Upper lobe of left lung (tissue), 6 donors: ENCODE measurements at regions not wholly inside any gene's neighbourhood (a gene's known extent, or its start where the extent isn't known, plus 50 kb on each side); places are given as distances from the start of the nearest gene placed in this dataset.

ENCODE experiments used
- ATAC-seq, 2 donors: fragments of 200-7000 bp; cut with Tn5 transposase; one replicate each; pipeline ENCODE4 v1.9.1; 2022; ENCODE audit warnings: mild to moderate bottlenecking in 2 of 2, moderate library complexity in 2 of 2; ENCODE audit not compliant: low FRiP score in 2 of 2
- DNase-seq, 2 donors: peaks; one replicate each; pipeline ENCODE4 v3.0.0-alpha.2; 2019 to 2020
- H3K27ac ChIP-seq, 4 donors: fragments of 200-600 bp; sonication (generic); one replicate each; pipeline ENCODE4 v1.5.1; 2016 to 2019
- H3K27me3 ChIP-seq, 4 donors: fragments of 200-600 bp; sonication (generic); one replicate each; pipeline ENCODE4 v1.5.1; 2017 to 2019
- H3K36me3 ChIP-seq, 4 donors: fragments of 200-600 bp; sonication (generic); one replicate each; pipeline ENCODE4 v1.5.1; 2016 to 2019
- H3K4me1 ChIP-seq, 4 donors: fragments of 200-600 bp; sonication (generic); one replicate each; pipeline ENCODE4 v1.5.1; 2018 to 2019
- H3K4me3 ChIP-seq, 4 donors: fragments of 200-600 bp; sonication (generic); one replicate each; pipeline ENCODE4 v1.5.1; 2017 to 2019; ENCODE audit warnings: mild to moderate bottlenecking in 2 of 4, moderate library complexity in 1 of 4
- H3K9me3 ChIP-seq, 4 donors: fragments of 200-600 bp; sonication (generic); one replicate each; pipeline ENCODE4 v1.5.1; 2018 to 2019
- CTCF ChIP-seq, 6 experiments: fragments of 450-650 bp in 4 of 6; fragments of 200-600 bp in 2 of 6; sonication (generic) in 2 of 6; IDR thresholded peaks; one replicate each; pipeline ENCODE4 v1.5.1; 2016 to 2019; ENCODE audit warnings: antibody characterized with exemption in 6 of 6
- EP300 ChIP-seq, 4 donors: sonication (generic); formaldehyde crosslinking; IDR thresholded peaks; one replicate each; pipeline ENCODE4 v1.5.1; 2017; ENCODE audit warnings: antibody characterized with exemption in 4 of 4, control low read depth in 2 of 4
- POLR2A ChIP-seq, 4 donors: fragments of 450-650 bp; IDR thresholded peaks; one replicate each; pipeline ENCODE4 v1.5.1; 2016 to 2017; ENCODE audit warnings: antibody characterized with exemption in 4 of 4, mild to moderate bottlenecking in 2 of 4
- POLR2AphosphoS5 ChIP-seq, 2 donors: sonication (generic); formaldehyde crosslinking; IDR thresholded peaks; one replicate each; pipeline ENCODE4 v1.5.1; 2017; ENCODE audit warnings: antibody characterized with exemption in 2 of 2
- WGBS, 2 donors: methylation state at CpG; one replicate each; pipeline ENCODE4 v1.1.5; 2017 to 2018; 5-methylcytosine and 5-hydroxymethylcytosine counted together
- donor health status: DM: no; HTN: no; CAD: no; lungs with moderate emphysema.
- donor health status: DM: no; HTN: yes; CAD: no; lungs with severe emphysema.

- no peak for ATAC-seq
- Histone ChIP-seq H3K4me3 (no peak overlapping the region), H3K9me3 (no peaks in the 10 kb centered on the region), H3K27ac (no peak overlapping the region), H3K27me3 (no peaks in the 10 kb centered on the region), H3K36me3 (peaks cover 0 to 2% (median 0%) of the 10 kb centered on the region in 4 donors), H3K4me1 (peaks cover 0 to 16% (median 2%) of the 10 kb centered on the region in 4 donors)
- no peak for DNase-seq
- WGBS, 2 donors: 74 to 78% methylated on average over 3 of the region's 3 CpGs
- TF ChIP-seq POLR2AphosphoS5 (IDR thresholded peaks at IDR 0.05) (no peak), EP300 (IDR thresholded peaks at IDR 0.05) (no peak), CTCF (IDR thresholded peaks at IDR 0.05) (no peak), POLR2A (IDR thresholded peaks at IDR 0.05) (no peak)
Observed at GRCh38 chr11:8740129-8740528, 57.5 kb downstream of the RPL27A start.

GRCh38 chr11:8744423-8744822, 61.8 kb downstream of the RPL27A start:
- Histone ChIP-seq H3K4me3 (no peak overlapping the region), H3K36me3 (peaks cover 0 to 16% (median 3%) of the 10 kb centered on the region in 4 donors), H3K9me3 (no peaks in the 10 kb centered on the region), H3K27me3 (no peaks in the 10 kb centered on the region), H3K27ac (no peak overlapping the region), H3K4me1 (peaks cover 0 to 5% (median 0%) of the 10 kb centered on the region in 4 donors)
- DNase-seq: no peak
- TF ChIP-seq EP300 (IDR thresholded peaks at IDR 0.05): no peak
- no peak for TF ChIP-seq CTCF (IDR thresholded peaks at IDR 0.05)
- no peak for TF ChIP-seq POLR2A (IDR thresholded peaks at IDR 0.05)
- no peak for TF ChIP-seq POLR2AphosphoS5 (IDR thresholded peaks at IDR 0.05)
- 93 to 100% methylated on average over 1 of the region's 1 CpG for WGBS, 2 donors
- no peak for ATAC-seq

GRCh38 chr11:8745431-8746253, 63.0 kb downstream of the RPL27A start:
- no peaks in the 10 kb centered on the region for H3K9me3 ChIP-seq
- H3K27ac ChIP-seq: no peak overlapping the region
- H3K36me3 ChIP-seq: peaks cover 0 to 19% (median 3%) of the 10 kb centered on the region in 4 donors
- ATAC-seq: no peak
- 89 to 92% methylated on average over 6 of the region's 6 CpGs for WGBS, 2 donors
- no peak overlapping the region for H3K4me3 ChIP-seq
- TF ChIP-seq EP300 (IDR thresholded peaks at IDR 0.05): no peak
- TF ChIP-seq CTCF (IDR thresholded peaks at IDR 0.05): no peak
- TF ChIP-seq POLR2AphosphoS5 (IDR thresholded peaks at IDR 0.05): no peak
- H3K27me3 ChIP-seq: no peaks in the 10 kb centered on the region
- H3K4me1 ChIP-seq: no peaks in the 10 kb centered on the region
- DNase-seq: no peak

GRCh38 chr11:8746331-8746974, 63.9 kb downstream of the RPL27A start:
- H3K4me3 ChIP-seq: no peak overlapping the region
- H3K27me3 ChIP-seq: no peaks in the 10 kb centered on the region
- no peak for ATAC-seq
- WGBS, 2 donors: 74 to 83% methylated on average over 2 of the region's 2 CpGs
- peaks cover 0 to 19% (median 3%) of the 10 kb centered on the region in 4 donors for H3K36me3 ChIP-seq
- TF ChIP-seq POLR2A (IDR thresholded peaks at IDR 0.05): no peak
- TF ChIP-seq EP300 (IDR thresholded peaks at IDR 0.05): no peak
- TF ChIP-seq POLR2AphosphoS5 (IDR thresholded peaks at IDR 0.05): no peak
- no peak for TF ChIP-seq CTCF (IDR thresholded peaks at IDR 0.05)
- no peak overlapping the region for H3K27ac ChIP-seq
- H3K9me3 ChIP-seq: no peaks in the 10 kb centered on the region
- no peak for DNase-seq
- H3K4me1 ChIP-seq: no peaks in the 10 kb centered on the region
